ENCODE measurements at regions not wholly inside any gene's neighbourhood (a gene's known extent, or its start where the extent isn't known, plus 50 kb on each side); places are given as distances from the start of the nearest gene placed in this dataset.

GRCh38 chr9:129328355-129329042, 150.4 kb upstream of the IER5L start:
- peak overlapping the region; percentile 98 for H3K27ac ChIP-seq
- H3K36me3 ChIP-seq (ENCODE audit: insufficient read depth, low read length), result no peaks in the 10 kb centered on the region
- H3K9me3 ChIP-seq (ENCODE audit: low read depth, low read length), result peaks cover 7% of the 10 kb centered on the region; the same call in 1 of the 2 replicates
- H3K4me3 ChIP-seq, result peak overlapping the region; percentile 44; the same call in 1 of the 2 replicates
- H3K9ac ChIP-seq (ENCODE audit: insufficient read length), result peak overlapping the region; percentile 46
- no peak for TF ChIP-seq FOXP2 (optimal IDR thresholded peaks at IDR 0.05; ENCODE audit: control extremely low read depth, extremely low read length, insufficient read depth)
- TF ChIP-seq POLR2AphosphoS5 (IDR thresholded peaks at IDR 0.05; ENCODE audit: borderline replicate concordance, low read depth, low read length), result peak; percentile 38; the same call in 1 of the 2 replicates
- TF ChIP-seq EZH2 (IDR thresholded peaks at IDR 0.05), result no peak
- peak; percentile 85 for DNase-seq (ENCODE audit: low read depth, low spot score)

GRCh38 chr9:129327552-129328328, 149.7 kb upstream of the IER5L start:
- peak overlapping the region; percentile 98 for H3K27ac ChIP-seq
- H3K9ac ChIP-seq (ENCODE audit: insufficient read length), result no peak overlapping the region
- peaks cover 7% of the 10 kb centered on the region; the same call in 1 of the 2 replicates for H3K9me3 ChIP-seq (ENCODE audit: low read depth, low read length)
- no peak for DNase-seq (ENCODE audit: low read depth, low spot score)
- H3K36me3 ChIP-seq (ENCODE audit: insufficient read depth, low read length), result no peaks in the 10 kb centered on the region
- no peak overlapping the region for H3K4me3 ChIP-seq
- TF ChIP-seq EZH2 (IDR thresholded peaks at IDR 0.05), result no peak
- TF ChIP-seq POLR2AphosphoS5 (IDR thresholded peaks at IDR 0.05; ENCODE audit: borderline replicate concordance, low read depth, low read length), result no peak
- TF ChIP-seq FOXP2 (optimal IDR thresholded peaks at IDR 0.05; ENCODE audit: control extremely low read depth, extremely low read length, insufficient read depth), result no peak

- TF ChIP-seq EZH2 (IDR thresholded peaks at IDR 0.05) (no peak), FOXP2 (optimal IDR thresholded peaks at IDR 0.05; ENCODE audit: control extremely low read depth, extremely low read length, insufficient read depth) (no peak), POLR2AphosphoS5 (IDR thresholded peaks at IDR 0.05; ENCODE audit: borderline replicate concordance, low read depth, low read length) (no peak)
- H3K9ac ChIP-seq (ENCODE audit: insufficient read length), result no peak overlapping the region
- no peak for DNase-seq (ENCODE audit: low read depth, low spot score)
- H3K27ac ChIP-seq, result no peak overlapping the region
- H3K4me3 ChIP-seq, result no peak overlapping the region
- H3K9me3 ChIP-seq (ENCODE audit: low read depth, low read length), result peaks cover 7% of the 10 kb centered on the region; the same call in 1 of the 2 replicates
- H3K36me3 ChIP-seq (ENCODE audit: insufficient read depth, low read length), result no peaks in the 10 kb centered on the region
These were observed 148.3 kb upstream of the IER5L start for GRCh38 chr9:129326061-129327005.

- Histone ChIP-seq H3K36me3 (ENCODE audit: insufficient read depth, low read length) (no peaks in the 10 kb centered on the region), H3K4me3 (no peak overlapping the region), H3K27ac (no peak overlapping the region), H3K9ac (ENCODE audit: insufficient read length) (no peak overlapping the region), H3K9me3 (ENCODE audit: low read depth, low read length) (no peaks in the 10 kb centered on the region)
- TF ChIP-seq EZH2 (IDR thresholded peaks at IDR 0.05) (no peak), POLR2AphosphoS5 (IDR thresholded peaks at IDR 0.05; ENCODE audit: borderline replicate concordance, low read depth, low read length) (no peak)
- DNase-seq (ENCODE audit: low read depth, low spot score), result no peak
These were observed 146.9 kb upstream of the IER5L start for GRCh38 chr9:129324808-129325502.

- DNase-seq (ENCODE audit: low read depth, low spot score), result no peak
- H3K4me3 ChIP-seq, result no peak overlapping the region
- H3K9ac ChIP-seq (ENCODE audit: insufficient read length), result no peak overlapping the region
- H3K36me3 ChIP-seq (ENCODE audit: insufficient read depth, low read length), result no peaks in the 10 kb centered on the region
- no peak overlapping the region for H3K27ac ChIP-seq
- H3K9me3 ChIP-seq (ENCODE audit: low read depth, low read length), result no peaks in the 10 kb centered on the region
- TF ChIP-seq EZH2 (IDR thresholded peaks at IDR 0.05) (no peak), POLR2AphosphoS5 (IDR thresholded peaks at IDR 0.05; ENCODE audit: borderline replicate concordance, low read depth, low read length) (no peak), FOXP2 (optimal IDR thresholded peaks at IDR 0.05; ENCODE audit: control extremely low read depth, extremely low read length, insufficient read depth) (no peak)
These were observed 146.0 kb upstream of the IER5L start for GRCh38 chr9:129323999-129324553.

GRCh38 chr9:129323376-129323998, 145.4 kb upstream of the IER5L start:
- TF ChIP-seq FOXP2 (optimal IDR thresholded peaks at IDR 0.05; ENCODE audit: control extremely low read depth, extremely low read length, insufficient read depth) (no peak), EZH2 (IDR thresholded peaks at IDR 0.05) (no peak), POLR2AphosphoS5 (IDR thresholded peaks at IDR 0.05; ENCODE audit: borderline replicate concordance, low read depth, low read length) (no peak)
- no peak overlapping the region for H3K27ac ChIP-seq

More at GRCh38 chr9:129323376-129323998, 145.4 kb upstream of the IER5L start:
- Histone ChIP-seq H3K4me3 (no peak overlapping the region), H3K9ac (ENCODE audit: insufficient read length) (no peak overlapping the region), H3K9me3 (ENCODE audit: low read depth, low read length) (no peaks in the 10 kb centered on the region), H3K36me3 (ENCODE audit: insufficient read depth, low read length) (no peaks in the 10 kb centered on the region)
- DNase-seq (ENCODE audit: low read depth, low spot score), result no peak
